ENCODE measurements at regions not wholly inside any gene's neighbourhood (a gene's known extent, or its start where the extent isn't known, plus 50 kb on each side); places are given as distances from the start of the nearest gene placed in this dataset.
"Not testable (repeated sequence)": the region's sequence is repeated elsewhere in the genome, so short reads cannot be mapped to it uniquely, and the experiment has no call there.

DNA sequence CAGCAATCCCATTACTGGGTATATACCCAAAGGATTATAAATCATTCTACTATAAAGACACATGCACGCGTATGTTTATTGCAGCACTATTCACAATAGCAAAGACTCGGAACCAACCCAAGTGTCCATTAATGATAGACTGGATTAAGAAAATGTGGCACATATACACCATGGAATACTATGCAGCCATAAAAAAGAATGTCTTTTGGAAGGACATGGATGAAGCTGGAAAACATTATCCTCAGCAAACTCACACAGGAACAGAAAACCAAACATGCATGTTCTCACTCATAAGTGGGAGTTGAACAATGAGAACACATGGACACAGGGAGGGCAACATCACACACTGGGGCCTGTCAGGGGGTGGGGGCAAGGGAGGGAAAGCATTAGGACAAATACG is 143.7 kb upstream of the IVNS1ABP start:
- DNase-seq: not testable (repeated sequence)

DNA sequence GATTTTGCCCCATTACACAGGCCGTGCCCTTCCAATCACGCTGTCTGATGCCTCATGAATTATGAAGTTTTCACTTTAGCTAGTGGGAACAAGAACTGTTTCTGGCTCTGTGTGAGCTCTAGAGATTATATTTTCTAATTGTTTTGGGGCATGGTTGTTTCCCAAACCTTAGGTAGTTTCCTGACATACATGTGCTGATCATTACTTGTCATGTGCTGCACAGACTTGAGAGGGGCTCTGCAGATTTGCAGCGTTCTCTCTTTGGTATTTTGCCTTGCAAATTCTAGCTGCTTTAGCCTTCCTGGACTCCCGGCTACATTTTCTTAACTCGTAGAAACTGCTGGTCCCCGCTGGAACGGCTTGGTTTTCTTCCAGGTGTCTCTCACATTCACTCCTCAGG is 142.1 kb upstream of the IVNS1ABP start:
- DNase-seq: no peak

DNA sequence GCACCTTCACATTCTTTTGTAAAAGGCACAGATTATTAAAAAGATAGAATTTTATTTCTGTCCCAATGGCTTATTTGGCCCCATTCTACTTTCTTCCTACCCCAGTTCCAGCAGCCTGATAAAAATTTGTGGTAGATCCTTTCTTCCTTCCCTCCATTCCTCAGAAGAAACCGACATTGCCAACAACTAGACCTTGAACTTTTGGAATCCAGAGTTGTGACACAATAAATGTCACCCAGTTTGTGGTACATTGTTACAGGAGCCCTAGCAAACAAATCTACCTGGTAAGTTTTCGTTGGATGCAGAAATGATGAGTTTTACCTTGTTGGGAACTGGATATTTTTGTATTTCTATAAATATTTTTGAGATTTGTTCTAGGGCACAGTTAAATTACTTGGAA is 141.6 kb upstream of the IVNS1ABP start:
- no peak for DNase-seq

DNA sequence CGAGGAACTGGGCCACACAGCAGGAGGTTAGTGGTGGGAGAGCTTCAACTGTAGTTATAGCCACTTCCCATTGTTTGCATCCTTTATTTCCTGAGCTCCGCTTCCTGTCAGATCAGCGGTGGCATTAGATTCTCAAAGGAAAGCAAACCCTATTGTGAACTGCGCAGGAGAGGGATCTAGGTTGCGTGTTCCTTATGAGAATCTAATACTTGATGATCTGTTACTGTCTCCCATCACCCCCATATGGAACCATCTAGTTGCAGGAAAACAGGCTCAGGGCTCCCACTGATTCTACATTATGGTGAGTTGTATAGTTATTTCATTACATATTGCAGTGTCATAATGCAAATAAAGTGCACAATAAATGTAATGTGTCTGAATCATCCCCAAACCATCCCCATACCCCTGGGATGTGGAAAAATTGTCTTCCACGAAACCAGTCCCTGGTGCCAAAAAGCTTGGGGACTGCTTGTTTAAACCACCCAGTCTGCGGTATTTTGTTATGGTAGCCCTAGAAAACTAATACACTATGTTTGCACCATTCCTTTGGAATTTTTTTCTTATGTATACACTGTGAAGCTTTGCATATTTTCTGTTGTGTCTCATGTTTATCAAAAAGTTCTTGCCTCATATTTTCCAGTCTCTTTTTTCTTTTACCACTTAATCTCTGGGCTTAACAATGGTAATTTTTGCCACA is 136.6 kb upstream of the IVNS1ABP start:
- no peak for DNase-seq

DNA sequence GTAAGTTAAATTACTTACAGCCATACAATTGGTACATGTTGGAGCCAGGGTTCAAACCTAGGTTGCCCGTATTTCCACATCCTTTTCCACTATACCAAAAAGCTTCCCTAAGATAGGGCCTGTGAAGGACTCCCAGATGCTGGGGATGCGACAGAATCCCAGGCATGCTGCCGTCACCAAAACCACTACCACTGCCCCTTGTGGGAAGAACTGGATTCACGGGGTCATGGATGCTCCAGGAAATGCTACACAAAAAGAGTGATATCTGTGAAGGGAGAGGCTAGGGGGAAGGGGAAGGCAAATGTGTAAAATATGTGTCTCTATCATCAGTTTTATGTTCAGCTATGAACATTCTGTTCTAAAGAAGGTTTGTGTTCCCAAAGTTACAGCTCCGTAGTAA is 133.9 kb upstream of the IVNS1ABP start:
- DNase-seq: no peak

DNA sequence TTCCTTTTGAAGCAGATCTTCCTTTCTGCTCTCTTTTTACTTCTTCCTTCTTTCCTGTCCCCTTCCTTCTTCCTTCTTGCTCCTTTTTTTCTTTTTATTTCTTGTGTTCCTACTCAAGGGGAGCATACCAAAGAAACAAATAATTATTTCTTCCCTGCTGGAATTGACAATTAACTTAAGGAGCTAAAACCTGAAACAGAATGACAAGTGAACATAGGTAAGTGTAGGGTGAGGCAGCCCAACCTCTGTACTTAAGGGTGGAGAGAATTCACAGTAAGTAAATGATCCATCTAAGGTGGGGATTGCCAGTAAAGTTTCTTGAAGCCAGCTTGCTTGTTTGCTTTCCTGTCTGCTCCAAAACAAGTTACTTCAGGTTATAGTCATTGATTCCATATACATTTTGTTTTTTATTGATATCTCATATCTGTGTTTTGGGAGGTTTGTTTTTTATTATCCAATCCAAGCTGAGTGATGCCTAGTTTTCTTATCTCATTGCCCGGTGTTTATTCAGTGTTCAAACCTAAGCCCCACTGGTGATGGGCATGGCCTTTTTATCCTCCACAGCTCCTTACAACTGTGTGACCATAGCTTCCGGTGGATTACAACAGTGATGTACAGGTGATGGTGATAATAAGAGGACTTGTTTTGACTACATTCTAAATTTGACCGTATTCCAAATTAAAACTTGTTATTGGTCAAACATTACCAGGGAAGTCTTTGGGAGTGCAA is 133.2 kb upstream of the IVNS1ABP start:
- no peak for DNase-seq

DNA sequence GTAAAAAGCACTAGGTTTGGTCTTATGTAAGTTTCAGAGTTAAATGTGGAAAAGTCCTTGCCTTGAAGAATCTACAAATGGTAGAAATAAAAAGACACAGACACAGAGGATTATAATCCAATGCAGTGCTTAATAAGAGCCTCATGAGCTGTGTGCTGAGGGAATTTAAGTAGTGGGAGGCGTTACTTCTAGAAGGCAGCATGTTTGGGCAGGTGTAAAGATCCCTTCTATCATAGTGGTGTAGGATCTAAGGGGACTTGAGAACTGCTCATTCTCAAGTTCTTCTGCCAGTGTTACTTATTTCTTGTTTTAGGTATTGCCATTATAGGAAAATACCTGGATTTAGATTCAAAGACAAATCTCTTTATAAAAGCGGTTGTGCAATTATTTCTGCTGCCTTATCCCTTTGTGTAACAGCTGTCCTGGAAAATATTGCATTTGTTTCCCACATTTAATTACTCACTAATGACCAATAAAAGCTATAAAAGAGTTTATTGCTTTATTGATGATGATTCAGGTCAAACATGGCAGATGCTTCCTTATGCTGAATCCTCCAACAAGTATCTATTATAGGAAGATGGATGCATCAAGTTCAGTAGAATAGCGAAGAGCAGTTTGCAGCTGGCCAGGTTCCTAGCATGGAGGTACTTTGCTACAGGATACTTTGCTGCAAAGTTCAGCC is 132.5 kb upstream of the IVNS1ABP start:
- no peak for DNase-seq

DNA sequence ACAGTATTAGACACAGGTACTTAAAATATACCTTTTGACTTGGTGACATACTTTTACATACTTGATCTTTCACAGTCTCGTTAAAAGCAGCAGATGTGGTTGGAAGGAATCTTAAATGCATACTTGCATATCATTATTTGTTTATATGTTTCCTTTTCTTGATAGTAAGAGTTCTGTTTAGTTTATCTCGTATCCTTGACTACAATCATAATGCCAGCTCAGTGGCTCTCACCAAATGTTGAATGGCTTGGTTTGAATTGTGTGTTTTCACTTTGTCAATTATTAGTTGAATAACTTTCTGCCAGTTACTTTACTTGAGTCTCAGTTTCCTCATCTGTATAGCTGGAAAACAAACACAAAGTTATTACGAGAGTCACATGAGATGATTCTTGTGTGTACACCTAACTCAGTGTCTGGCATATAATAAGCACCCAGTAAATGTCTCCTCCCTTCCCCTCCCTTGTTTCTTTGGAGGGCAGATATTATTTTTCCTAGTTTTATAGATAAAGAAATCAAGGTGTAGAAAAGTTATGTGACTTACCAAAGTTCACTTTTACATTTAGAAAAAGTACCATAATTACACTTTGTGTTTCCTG is 131.6 kb upstream of the IVNS1ABP start:
- no peak for DNase-seq

DNA sequence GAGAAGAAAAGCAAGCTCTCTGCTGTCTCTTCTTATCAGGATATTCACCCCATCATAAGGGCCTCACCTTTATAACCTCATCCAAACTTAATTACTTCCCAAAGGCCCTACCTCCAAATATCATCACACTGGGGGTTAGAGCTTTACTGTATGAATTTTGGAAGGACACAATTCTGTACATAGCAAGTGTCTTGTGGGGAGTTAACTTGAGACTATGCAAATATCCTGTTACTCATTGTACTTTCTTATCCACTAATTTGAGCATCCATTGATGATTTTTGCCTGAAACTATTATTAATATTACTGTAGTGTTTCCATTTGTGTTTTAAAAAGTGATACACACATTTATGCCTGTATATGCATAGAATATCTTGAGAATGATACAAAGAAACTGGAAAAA is 129.1 kb upstream of the IVNS1ABP start:
- DNase-seq: no peak

DNA sequence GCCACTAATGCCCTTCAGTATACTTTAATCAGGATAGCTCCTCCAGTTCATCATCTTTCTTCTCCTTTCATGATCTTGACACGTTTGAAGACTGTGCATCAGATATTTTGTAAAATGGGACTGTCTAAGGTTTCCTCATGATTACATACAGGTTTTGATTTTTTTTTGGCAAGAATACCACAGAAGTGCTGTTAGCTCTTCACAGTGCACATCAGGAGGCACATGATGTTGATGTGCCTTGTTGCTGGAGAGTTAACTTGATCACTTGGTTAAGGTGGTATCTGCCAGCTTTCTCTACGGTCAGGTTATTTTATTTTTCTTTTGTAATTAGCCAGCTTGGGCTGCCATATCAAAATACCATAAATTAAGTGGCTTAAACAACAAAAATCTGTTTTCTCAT is 128.6 kb upstream of the IVNS1ABP start:
- no peak for DNase-seq

DNA sequence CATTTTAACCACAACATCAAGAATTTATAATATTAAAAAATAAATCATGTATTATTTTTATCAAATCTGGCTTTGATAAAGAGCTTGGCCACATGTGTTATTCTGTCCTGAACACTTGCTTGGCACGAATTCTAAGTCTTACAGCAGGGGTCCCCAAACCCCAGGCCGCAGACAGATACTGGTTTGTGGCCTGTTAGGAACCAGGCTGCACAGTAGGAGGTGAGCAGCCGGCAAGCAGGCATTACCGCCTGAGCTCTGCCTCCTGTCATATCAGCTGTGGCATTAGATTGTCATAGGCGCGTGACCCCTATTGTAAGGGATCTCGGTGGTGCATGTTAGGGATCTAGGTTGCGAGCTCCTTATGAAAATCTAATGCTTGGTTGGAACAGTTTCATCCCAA is 127.6 kb upstream of the IVNS1ABP start:
- DNase-seq: no peak

DNA sequence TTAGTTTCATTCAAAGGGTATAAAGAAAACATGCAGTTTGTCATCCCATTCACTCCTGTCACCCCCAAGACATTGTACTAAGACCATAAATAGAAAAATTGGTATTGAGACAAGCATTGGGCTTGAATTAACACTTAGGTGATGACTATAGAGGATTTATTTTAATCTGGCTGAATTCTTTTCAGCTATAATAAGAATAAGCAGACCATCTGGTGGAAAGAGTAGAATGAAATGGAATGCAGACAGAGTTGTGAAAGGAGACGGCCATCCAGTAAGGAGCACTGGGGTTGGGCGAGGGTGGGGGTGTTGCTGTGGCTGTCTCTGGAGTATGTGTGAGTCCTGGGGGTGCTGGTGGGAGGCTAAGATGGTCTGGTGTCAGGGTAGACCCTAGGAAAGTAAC is 125.0 kb upstream of the IVNS1ABP start:
- no peak for DNase-seq

DNA sequence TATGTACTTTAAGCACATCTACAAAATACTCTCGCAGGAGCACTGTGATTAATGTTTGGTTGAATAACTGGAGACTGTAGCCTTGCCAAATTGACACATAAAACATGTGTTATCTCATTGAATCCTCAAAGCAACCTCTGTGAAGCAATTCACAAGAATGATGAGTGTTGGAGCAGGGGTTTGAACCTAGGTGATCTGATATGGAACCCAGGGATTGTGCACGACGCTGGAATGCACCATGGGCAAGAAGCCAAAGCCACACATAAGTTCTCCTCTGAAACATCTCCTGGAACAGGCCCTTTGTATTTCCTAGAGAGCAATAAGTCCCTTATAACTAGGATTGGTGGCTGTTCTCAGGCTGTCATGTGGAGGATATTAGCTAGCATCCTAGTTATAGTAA is 124.6 kb upstream of the IVNS1ABP start:
- no peak for DNase-seq

DNA sequence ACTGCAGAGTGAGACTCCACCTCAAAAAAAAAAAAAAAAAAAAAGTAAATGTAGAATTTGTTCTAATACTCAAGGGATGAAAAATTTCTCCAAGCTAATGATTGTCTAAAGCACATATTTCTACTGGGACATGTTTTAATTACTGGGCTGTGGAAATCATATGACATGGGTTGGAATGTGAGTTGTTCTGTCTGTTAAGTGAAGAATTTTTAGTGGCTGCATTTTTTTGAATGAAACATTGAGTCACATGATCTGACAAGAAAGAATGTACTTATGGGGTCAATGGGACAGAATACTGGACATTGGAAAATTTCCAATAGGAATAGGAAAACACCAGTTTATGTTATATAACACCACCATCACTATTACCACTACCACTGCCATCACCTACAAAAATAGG is 123.8 kb upstream of the IVNS1ABP start:
- DNase-seq: no peak

DNA sequence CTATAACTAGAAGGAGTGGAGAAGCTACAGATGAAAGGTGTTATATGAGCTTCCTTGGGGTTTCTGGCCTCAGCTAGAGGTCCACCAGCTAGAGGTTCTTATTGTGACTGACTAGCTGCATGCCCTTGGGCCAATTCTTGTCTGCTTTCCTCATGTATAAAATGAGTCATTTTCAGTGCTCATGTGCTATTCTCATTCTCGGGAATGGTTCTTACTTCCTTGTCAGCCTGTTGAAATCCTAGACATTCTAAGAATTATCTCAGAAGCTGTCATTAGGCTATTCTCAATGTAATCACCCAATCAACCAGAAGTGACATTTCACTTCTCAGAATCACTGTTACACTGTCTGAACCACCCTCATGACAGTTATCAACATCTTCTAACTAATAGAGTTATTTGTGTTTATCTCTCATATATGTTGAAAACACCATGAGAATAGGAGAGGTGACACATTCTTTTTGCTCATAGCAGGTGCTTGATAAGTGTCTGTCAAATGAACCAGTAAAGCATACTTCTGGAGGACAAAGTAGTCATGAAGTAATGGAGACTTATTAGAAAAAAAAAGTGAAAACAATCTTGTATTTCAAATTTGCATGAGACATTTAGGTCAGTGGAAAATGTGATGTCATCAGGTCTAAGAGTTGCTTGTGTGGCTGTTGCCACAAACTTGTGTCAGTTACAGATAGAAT is 122.8 kb upstream of the IVNS1ABP start:
- DNase-seq: peak; percentile 67

DNA sequence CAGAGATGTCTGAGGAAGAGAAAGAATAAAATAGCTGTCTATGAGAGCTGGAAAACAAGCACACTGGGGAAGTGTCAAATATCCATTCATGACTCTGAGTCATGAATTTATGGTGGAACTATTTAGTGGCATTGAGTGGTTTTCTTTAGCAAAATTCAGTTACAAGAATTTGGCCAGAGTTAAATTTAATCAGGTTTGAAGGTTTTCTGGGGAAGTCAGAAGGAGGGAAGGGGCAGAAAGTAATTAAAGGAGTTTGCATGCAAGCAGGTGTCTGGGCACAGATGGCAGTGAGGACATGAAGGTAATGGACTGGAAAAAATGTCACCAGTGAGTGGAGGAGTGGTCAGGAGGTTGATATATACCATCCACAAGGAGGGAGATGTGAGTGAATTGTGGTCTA is 121.9 kb upstream of the IVNS1ABP start:
- DNase-seq: no peak

DNA sequence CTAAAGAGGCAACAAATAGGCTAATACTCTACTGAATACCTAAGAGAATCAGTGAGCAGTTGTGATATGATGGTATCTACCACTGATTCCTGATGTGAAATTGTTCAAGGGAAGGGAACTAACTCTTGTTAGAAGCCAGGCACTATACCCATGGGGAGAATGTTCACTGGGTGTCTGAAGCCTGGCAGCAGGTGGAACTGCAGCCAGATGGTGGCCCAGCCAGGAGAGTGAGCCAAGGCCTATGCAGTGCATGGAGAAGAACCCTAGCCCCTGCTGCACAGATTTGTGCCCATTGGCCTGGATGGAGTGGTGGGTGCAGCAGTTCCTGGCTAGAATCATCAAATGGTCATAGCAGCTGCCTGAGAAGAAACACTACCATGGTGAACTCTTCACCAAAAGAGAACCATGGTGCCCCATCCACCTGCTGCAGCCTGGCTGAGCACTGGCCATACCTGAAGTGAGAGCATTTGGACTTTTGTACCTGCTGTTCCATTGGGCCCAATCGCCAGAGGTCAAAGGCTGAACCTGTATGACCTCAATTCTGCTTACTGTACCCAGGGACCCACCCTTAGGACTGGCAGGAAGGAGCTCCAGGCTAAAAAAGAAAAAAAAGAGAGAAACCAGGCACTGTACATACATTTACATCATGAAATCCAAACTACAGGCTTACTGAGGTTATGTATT is 118.8 kb upstream of the IVNS1ABP start:
- DNase-seq: no peak

DNA sequence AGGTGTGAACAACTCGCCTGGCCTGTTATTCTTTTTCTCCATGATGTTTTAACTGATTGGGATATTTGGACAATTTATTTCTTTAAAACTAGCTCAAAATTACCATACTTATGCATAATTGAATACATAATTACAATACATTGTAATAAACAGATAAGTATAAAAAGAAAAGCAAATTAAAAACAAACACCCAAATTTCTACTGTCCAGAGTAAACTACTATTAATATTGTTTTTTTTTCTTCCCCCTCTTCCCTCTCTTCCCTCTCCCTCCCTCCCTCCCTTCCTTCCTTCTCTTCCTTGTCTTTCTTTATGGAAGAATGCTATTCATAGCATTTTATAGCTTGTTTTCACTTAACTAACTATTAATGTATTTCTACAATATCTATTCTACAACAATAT is 117.7 kb upstream of the IVNS1ABP start:
- no peak for DNase-seq

DNA sequence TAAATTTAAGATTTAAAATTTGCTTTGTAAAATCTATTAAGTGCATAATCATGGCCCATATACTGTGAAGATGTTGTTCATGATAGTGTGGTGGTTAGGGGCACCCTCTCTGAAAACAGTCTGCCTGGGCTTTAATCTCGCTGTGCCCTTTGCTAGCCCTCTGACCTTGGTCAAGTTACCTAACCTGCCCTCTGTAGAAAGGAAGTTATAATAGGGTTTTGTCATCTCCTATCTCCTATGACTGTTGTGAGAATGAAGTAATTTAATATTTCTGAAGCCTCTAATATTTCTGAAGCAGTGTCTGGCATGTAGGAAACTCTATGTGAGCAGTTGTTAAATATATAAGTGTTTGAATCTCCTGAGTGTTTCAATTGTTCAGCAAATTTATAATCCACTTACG is 116.6 kb upstream of the IVNS1ABP start:
- no peak for DNase-seq

DNA sequence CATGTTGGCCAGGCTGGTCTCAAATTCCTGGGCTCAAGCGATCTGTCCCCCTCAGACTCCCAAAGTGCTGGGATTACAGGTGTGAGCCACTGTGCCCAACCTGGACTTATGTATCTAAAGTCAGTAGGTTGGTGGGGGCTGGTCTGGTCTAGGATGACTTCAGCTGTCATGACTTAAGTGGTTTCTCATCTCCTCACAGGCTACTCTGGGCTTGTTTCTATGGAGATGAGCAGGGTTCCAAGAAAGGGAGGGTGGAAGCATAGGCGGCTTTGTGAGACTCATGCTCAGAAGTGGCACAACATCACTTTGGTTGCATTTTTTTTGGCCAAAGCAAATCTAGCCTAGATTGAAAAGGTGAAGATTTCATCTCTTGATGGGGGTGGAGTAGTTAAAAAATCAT is 115.9 kb upstream of the IVNS1ABP start:
- DNase-seq: no peak

DNA sequence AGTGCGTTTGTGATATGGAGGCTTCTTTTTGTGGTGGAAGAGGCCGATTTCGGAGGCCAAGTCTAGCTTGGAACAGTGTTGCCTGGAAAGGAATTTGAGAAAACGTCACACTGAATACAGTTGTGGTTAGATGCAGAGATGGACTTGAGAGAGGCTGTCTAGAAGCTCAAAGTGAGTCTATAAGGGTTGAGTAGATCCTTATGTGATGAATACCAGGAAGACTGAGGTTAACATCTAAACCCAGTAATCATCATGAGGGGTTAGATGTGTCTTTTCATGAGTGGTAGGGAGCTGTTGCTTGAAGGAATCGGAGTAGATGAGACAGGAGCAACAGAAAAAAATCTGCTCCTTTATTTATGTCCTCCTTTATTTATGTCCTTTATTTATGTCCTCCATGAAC is 114.6 kb upstream of the IVNS1ABP start:
- DNase-seq: no peak

DNA sequence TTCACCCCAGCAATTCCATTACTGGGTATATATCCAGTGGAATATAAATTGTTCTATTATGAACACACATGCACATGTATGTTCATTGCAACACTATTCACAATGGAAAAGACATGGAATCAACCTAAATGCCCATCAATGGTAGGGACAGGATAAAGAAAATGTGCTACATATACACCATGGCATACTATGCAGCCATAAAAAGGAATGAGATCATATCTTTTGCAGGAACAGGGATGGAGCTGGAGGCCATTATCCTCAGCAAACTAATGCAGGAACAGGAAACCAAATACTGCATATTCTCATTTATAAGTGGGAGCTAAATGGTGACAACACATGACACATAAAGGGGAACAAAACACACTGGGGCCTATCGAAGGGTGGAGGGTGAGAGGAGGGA is 112.6 kb upstream of the IVNS1ABP start:
- DNase-seq: not testable (repeated sequence)

DNA sequence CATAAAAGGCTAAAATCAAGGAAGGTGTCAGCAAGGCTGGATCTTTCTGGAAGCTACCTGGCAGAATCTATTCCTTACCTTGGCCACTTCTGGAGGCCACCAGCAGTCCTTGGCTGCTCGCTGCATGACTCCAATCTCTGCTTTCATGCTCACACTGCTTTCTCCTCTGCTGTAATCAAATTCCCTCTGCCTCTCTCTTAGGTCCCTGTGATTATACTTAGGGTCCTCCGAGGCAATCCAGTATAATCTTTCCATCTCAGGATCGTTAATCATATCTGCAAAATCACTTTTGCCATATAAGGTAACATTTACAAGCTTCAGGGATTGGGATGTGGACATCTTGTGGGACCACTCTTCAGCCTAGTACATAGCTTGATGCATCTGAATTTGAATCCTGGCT is 110.7 kb upstream of the IVNS1ABP start:
- no peak for DNase-seq

All from CD4-positive, alpha-beta T cell treated with Interleukin-10 for 1 hour (primary cell).